A549 (cell line): ENCODE measurements at regions not wholly inside any gene's neighbourhood (a gene's known extent, or its start where the extent isn't known, plus 50 kb on each side); places are given as distances from the start of the nearest gene placed in this dataset.

Experiments used
- CTCF ChIP-seq: fragments of >200 bp; sonication (Bioruptor Twin); formaldehyde crosslinking; IDR thresholded peaks from 3 replicates; pipeline ENCODE4 v1.5.1; 2016
- EP300 ChIP-seq, 2 experiments: fragments of >200 bp; sonication (Bioruptor Twin); formaldehyde crosslinking; IDR thresholded peaks; 2 replicates in 1 of 2; 3 replicates in 1 of 2; pipeline ENCODE4 v1.6.1; 2016 to 2017

- TF ChIP-seq EP300 (IDR thresholded peaks at IDR 0.05), result no peak
- TF ChIP-seq CTCF, result no peak
Measured at GRCh38 chr3:186457236-186457635, 86.9 kb downstream of the CRYGS start.
